ENCODE measurements at regions not wholly inside any gene's neighbourhood (a gene's known extent, or its start where the extent isn't known, plus 50 kb on each side); places are given as distances from the start of the nearest gene placed in this dataset.
"Not testable (repeated sequence)": the region's sequence is repeated elsewhere in the genome, so short reads cannot be mapped to it uniquely, and the experiment has no call there.

DNA sequence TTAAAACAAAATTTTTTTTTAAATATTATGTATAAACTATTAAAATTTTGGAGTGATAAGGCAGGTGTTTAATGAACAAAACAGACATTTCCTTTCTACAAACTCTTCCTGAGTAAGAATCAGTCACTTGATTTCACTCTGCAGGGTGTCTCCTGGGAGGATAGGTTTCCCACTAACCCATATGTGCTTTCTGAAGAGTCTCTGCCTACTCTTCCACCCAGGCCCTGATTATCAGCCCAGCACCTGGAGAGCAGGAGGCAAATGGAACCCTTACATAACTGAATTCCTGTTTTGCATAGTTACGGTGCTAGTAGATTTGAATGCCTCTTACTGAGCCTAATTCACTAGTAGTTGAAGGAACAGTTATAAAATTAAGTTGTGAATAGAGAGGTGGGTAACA, 1718.6 kb downstream of the SUCLG1 start:
- 95 to 100% methylated on average over 1 of the region's 1 CpG for WGBS, 2 donors
- H3K4me1 ChIP-seq, result no peaks in the 10 kb centered on the region
- no peaks in the 10 kb centered on the region for H3K9me3 ChIP-seq
- no peak for DNase-seq
- H3K4me3 ChIP-seq, result no peak overlapping the region
- intact Hi-C loops (cut with DNase I; ENCODE audit: low total_unique reads), result no loop called here
- H3K27me3 ChIP-seq, result no peaks in the 10 kb centered on the region
- no peak overlapping the region for H3K27ac ChIP-seq
- no peak for TF ChIP-seq POLR2A (IDR thresholded peaks at IDR 0.05)
- TF ChIP-seq, protein P1, sequence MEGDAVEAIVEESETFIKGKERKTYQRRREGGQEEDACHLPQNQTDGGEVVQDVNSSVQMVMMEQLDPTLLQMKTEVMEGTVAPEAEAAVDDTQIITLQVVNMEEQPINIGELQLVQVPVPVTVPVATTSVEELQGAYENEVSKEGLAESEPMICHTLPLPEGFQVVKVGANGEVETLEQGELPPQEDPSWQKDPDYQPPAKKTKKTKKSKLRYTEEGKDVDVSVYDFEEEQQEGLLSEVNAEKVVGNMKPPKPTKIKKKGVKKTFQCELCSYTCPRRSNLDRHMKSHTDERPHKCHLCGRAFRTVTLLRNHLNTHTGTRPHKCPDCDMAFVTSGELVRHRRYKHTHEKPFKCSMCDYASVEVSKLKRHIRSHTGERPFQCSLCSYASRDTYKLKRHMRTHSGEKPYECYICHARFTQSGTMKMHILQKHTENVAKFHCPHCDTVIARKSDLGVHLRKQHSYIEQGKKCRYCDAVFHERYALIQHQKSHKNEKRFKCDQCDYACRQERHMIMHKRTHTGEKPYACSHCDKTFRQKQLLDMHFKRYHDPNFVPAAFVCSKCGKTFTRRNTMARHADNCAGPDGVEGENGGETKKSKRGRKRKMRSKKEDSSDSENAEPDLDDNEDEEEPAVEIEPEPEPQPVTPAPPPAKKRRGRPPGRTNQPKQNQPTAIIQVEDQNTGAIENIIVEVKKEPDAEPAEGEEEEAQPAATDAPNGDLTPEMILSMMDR (IDR thresholded peaks at IDR 0.05), result no peak
- no peaks in the 10 kb centered on the region for H3K36me3 ChIP-seq (ENCODE audit: low read depth, missing control alignments)

DNA sequence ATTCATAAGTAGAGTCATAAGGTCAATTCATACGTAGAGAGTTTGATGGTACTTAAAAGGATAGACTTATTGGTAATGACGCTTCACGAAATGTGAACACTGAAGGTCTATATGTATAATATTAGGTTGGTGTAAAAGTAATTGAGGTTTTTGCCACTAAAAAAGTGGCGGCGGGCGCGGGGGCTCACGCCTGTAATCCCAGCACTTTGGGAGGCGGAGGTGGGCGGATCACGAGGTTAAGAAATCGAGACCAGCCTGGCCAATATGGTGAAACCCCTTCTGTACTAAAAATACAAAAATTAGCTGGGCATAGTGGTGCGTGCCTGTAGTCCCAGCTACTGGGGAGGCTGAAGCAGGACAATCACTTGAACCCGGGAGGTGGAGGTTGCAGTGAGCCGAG, 1721.1 kb downstream of the SUCLG1 start:
- H3K4me3 ChIP-seq; H3K27me3 ChIP-seq; intact Hi-C loops (cut with DNase I; ENCODE audit: low total_unique reads); DNase-seq; H3K9me3 ChIP-seq; H3K27ac ChIP-seq; H3K4me1 ChIP-seq; H3K36me3 ChIP-seq (ENCODE audit: low read depth, missing control alignments): not testable (repeated sequence)
- 63 to 80% methylated on average over 15 of the region's 15 CpGs for WGBS, 2 donors

- no peak overlapping the region for H3K27ac ChIP-seq
- intact Hi-C loops (cut with DNase I; ENCODE audit: low total_unique reads), result no loop called here
- TF ChIP-seq, protein P1 (IDR thresholded peaks at IDR 0.05), result no peak
- TF ChIP-seq POLR2A (IDR thresholded peaks at IDR 0.05), result no peak
- 100% methylated on average over 2 of the region's 2 CpGs; no CpG with 5 or more reads in 1 of the 2 donors for WGBS, 2 donors
- H3K4me3 ChIP-seq, result no peak overlapping the region
- no peaks in the 10 kb centered on the region for H3K9me3 ChIP-seq
- no peaks in the 10 kb centered on the region for H3K27me3 ChIP-seq
- no peaks in the 10 kb centered on the region for H3K36me3 ChIP-seq (ENCODE audit: low read depth, missing control alignments)
- no peak for DNase-seq
- H3K4me1 ChIP-seq, result no peaks in the 10 kb centered on the region
Observed at GRCh38 chr2:82735336-82735735, 1723.7 kb downstream of the SUCLG1 start.

DNA sequence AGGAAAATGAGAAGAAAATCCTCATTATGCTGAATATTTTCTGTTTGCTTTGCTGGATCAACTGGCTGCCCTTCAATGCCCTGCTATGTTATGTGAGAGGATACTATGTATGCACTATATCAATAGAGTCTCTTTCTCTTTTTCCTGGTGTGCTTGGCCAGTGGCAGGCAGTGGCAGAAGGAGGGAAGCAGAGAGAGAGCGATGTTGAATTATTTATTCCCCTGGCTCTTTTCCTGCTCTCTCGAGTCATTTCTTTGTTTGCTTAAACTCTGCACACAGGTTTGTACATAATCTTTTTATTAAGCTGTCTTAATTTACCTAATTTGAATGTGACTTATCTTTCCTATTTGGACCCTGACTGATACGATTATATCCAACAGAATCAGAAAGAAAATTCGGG, 1727.3 kb downstream of the SUCLG1 start:
- Histone ChIP-seq H3K27ac (no peak overlapping the region), H3K27me3 (no peaks in the 10 kb centered on the region), H3K36me3 (ENCODE audit: low read depth, missing control alignments) (no peaks in the 10 kb centered on the region), H3K9me3 (no peaks in the 10 kb centered on the region), H3K4me1 (no peaks in the 10 kb centered on the region), H3K4me3 (no peak overlapping the region)
- no peak for TF ChIP-seq POLR2A (IDR thresholded peaks at IDR 0.05)
- TF ChIP-seq, protein P1 (IDR thresholded peaks at IDR 0.05), result no peak
- 59 to 70% methylated on average over 4 of the region's 4 CpGs for whole genome bisulfite sequencing, 2 donors
- DNase-seq, result no peak
- intact Hi-C loops (cut with DNase I; ENCODE audit: low total_unique reads), result no loop called here

- Histone ChIP-seq H3K27me3 (no peaks in the 10 kb centered on the region), H3K9me3 (no peaks in the 10 kb centered on the region), H3K4me3 (no peak overlapping the region), H3K4me1 (no peaks in the 10 kb centered on the region), H3K36me3 (ENCODE audit: low read depth, missing control alignments) (no peaks in the 10 kb centered on the region), H3K27ac (no peak overlapping the region)
- 93 to 96% methylated on average over 1 of the region's 1 CpG for WGBS, 2 donors
- DNase-seq, result no peak
- intact Hi-C loops (cut with DNase I; ENCODE audit: low total_unique reads), result no loop called here
- no peak for TF ChIP-seq POLR2A (IDR thresholded peaks at IDR 0.05)
- TF ChIP-seq, protein P1 (IDR thresholded peaks at IDR 0.05), result no peak
Observed at GRCh38 chr2:82730811-82731210, 1728.3 kb downstream of the SUCLG1 start.

Measured in testis (tissue), 2 donors.